Activated CD4-positive, alpha-beta T cell treated with anti-CD3 and anti-CD28 coated beads, Interleukin-2, amount 50 U/mL, for 4 hours (primary cell): ENCODE measurements at regions not wholly inside any gene's neighbourhood (a gene's known extent, or its start where the extent isn't known, plus 50 kb on each side); places are given as distances from the start of the nearest gene placed in this dataset.

Experiments
- DNase-seq, 2 experiments: peaks; one replicate each; pipeline ENCODE4 v3.0.0-alpha.2; 2020

GRCh38 chr18:37662099-37662498, 96.5 kb upstream of the CELF4 start:
- no peak for DNase-seq

- DNase-seq: no peak
These were observed 95.9 kb upstream of the CELF4 start for GRCh38 chr18:37661478-37661877.

- DNase-seq: no peak
These were observed 95.5 kb upstream of the CELF4 start for GRCh38 chr18:37661061-37661460.

GRCh38 chr18:37660658-37661057, 95.1 kb upstream of the CELF4 start:
- no peak for DNase-seq

- DNase-seq: no peak
These were observed 94.3 kb upstream of the CELF4 start for GRCh38 chr18:37659906-37660305.

- no peak for DNase-seq
These were observed 93.3 kb upstream of the CELF4 start for GRCh38 chr18:37658894-37659293.

- no peak for DNase-seq
These were observed 91.9 kb upstream of the CELF4 start for GRCh38 chr18:37657493-37657892.

- no peak for DNase-seq
These were observed 89.3 kb upstream of the CELF4 start for GRCh38 chr18:37654731-37655369.

- DNase-seq: no peak
These were observed 88.4 kb upstream of the CELF4 start for GRCh38 chr18:37654034-37654433.

- DNase-seq: no peak
These were observed 88.0 kb upstream of the CELF4 start for GRCh38 chr18:37653618-37654017.

GRCh38 chr18:37649930-37650329, 84.3 kb upstream of the CELF4 start:
- DNase-seq: no peak

GRCh38 chr18:37649416-37649815, 83.8 kb upstream of the CELF4 start:
- no peak for DNase-seq

GRCh38 chr18:37641573-37641972, 76.0 kb upstream of the CELF4 start:
- no peak for DNase-seq

GRCh38 chr18:37640504-37640903, 74.9 kb upstream of the CELF4 start:
- no peak for DNase-seq

- no peak for DNase-seq
These were observed 74.2 kb upstream of the CELF4 start for GRCh38 chr18:37639846-37640245.

GRCh38 chr18:37637478-37637850, 71.9 kb upstream of the CELF4 start:
- no peak for DNase-seq

GRCh38 chr18:37636831-37637477, 71.4 kb upstream of the CELF4 start:
- DNase-seq: no peak

- DNase-seq: no peak
These were observed 68.9 kb upstream of the CELF4 start for GRCh38 chr18:37634516-37634915.

- no peak for DNase-seq
These were observed 65.8 kb upstream of the CELF4 start for GRCh38 chr18:37631422-37631821.

- DNase-seq: no peak
These were observed 64.7 kb upstream of the CELF4 start for GRCh38 chr18:37630334-37630733.

- no peak for DNase-seq
These were observed 63.0 kb upstream of the CELF4 start for GRCh38 chr18:37628470-37629220.

GRCh38 chr18:37624318-37624717, 58.7 kb upstream of the CELF4 start:
- no peak for DNase-seq

GRCh38 chr18:37619964-37620363, 54.4 kb upstream of the CELF4 start:
- DNase-seq: no peak

GRCh38 chr18:37617623-37618022, 52.0 kb upstream of the CELF4 start:
- DNase-seq: no peak
